HL-60 (cell line): ENCODE measurements at regions not wholly inside any gene's neighbourhood (a gene's known extent, or its start where the extent isn't known, plus 50 kb on each side); places are given as distances from the start of the nearest gene placed in this dataset.

Experiments
- GABPA ChIP-seq: IDR thresholded peaks from 2 replicates; pipeline ENCODE4 v1.6.1; 2012; ENCODE audit warnings: low read depth
- POLR2AphosphoS5 ChIP-seq: IDR thresholded peaks from 2 replicates; pipeline ENCODE4 v1.6.1; 2012; ENCODE audit warnings: low read depth
- SPI1 ChIP-seq: IDR thresholded peaks from 2 replicates; pipeline ENCODE4 v1.6.1; 2012; ENCODE audit warnings: low read depth, mild to moderate bottlenecking, borderline replicate concordance
- TF ChIP-seq, protein P1 (sequence below): IDR thresholded peaks from one replicate; pipeline ENCODE4 v1.5.1; 2011; ENCODE audit warnings: low read length, control low read depth, inconsistent platforms; ENCODE audit not compliant: insufficient read depth
- TF ChIP-seq, protein P2 (sequence below): IDR thresholded peaks from 2 replicates; pipeline ENCODE4 v1.6.1; 2012; ENCODE audit warnings: low read depth; ENCODE audit not compliant: insufficient replicate concordance

DNA sequence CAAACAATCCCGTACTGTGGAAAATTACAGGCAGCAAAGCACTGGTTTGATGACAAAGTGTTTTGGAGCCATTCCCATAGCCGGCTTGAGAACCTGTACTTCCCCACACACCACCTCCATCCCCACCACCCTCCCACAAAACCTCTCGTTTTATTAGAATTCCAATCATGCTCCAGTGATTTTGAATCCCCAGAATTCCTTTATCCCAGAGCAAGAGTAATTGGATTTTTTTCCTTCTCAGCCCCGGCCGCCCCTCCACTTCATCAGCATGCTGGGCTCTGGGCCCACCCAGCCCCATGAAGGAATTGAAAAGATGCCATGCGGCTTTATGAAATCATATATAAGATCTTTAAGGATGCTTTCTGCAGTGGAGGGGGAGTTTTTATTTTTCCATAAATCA is 136.6 kb downstream of the OMA1 start:
- TF ChIP-seq, protein P1, sequence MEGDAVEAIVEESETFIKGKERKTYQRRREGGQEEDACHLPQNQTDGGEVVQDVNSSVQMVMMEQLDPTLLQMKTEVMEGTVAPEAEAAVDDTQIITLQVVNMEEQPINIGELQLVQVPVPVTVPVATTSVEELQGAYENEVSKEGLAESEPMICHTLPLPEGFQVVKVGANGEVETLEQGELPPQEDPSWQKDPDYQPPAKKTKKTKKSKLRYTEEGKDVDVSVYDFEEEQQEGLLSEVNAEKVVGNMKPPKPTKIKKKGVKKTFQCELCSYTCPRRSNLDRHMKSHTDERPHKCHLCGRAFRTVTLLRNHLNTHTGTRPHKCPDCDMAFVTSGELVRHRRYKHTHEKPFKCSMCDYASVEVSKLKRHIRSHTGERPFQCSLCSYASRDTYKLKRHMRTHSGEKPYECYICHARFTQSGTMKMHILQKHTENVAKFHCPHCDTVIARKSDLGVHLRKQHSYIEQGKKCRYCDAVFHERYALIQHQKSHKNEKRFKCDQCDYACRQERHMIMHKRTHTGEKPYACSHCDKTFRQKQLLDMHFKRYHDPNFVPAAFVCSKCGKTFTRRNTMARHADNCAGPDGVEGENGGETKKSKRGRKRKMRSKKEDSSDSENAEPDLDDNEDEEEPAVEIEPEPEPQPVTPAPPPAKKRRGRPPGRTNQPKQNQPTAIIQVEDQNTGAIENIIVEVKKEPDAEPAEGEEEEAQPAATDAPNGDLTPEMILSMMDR, result no peak
- TF ChIP-seq, protein P2, sequence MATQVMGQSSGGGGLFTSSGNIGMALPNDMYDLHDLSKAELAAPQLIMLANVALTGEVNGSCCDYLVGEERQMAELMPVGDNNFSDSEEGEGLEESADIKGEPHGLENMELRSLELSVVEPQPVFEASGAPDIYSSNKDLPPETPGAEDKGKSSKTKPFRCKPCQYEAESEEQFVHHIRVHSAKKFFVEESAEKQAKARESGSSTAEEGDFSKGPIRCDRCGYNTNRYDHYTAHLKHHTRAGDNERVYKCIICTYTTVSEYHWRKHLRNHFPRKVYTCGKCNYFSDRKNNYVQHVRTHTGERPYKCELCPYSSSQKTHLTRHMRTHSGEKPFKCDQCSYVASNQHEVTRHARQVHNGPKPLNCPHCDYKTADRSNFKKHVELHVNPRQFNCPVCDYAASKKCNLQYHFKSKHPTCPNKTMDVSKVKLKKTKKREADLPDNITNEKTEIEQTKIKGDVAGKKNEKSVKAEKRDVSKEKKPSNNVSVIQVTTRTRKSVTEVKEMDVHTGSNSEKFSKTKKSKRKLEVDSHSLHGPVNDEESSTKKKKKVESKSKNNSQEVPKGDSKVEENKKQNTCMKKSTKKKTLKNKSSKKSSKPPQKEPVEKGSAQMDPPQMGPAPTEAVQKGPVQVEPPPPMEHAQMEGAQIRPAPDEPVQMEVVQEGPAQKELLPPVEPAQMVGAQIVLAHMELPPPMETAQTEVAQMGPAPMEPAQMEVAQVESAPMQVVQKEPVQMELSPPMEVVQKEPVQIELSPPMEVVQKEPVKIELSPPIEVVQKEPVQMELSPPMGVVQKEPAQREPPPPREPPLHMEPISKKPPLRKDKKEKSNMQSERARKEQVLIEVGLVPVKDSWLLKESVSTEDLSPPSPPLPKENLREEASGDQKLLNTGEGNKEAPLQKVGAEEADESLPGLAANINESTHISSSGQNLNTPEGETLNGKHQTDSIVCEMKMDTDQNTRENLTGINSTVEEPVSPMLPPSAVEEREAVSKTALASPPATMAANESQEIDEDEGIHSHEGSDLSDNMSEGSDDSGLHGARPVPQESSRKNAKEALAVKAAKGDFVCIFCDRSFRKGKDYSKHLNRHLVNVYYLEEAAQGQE, result no peak
- TF ChIP-seq POLR2AphosphoS5 (no peak), GABPA (no peak), SPI1 (no peak)
